B cell (primary cell): ENCODE measurements at regions not wholly inside any gene's neighbourhood (a gene's known extent, or its start where the extent isn't known, plus 50 kb on each side); places are given as distances from the start of the nearest gene placed in this dataset.

Experiments used
- ATAC-seq: fragments of 200-7000 bp; cut with Tn5 transposase; one replicate; pipeline ENCODE4 v1.10.0; 2021; ENCODE audit warnings: low read depth, mild to moderate bottlenecking, moderate number of reproducible peaks, moderate library complexity
- CTCF ChIA-PET: fragments of 350-600 bp; sonication (Branson Sonifier 250); formaldehyde crosslinking; loops from one replicate; lab custom pipeline; 2021; ENCODE audit warnings: antibody characterized with exemption, inconsistent platforms; lab: Charles Lee
- POLR2A ChIA-PET: fragments of 350-600 bp; sonication (Branson Sonifier 250); formaldehyde crosslinking; loops from one replicate; lab custom pipeline; 2021; ENCODE audit warnings: antibody characterized with exemption; lab: Charles Lee
- DNase-seq: peaks from one replicate; pipeline ENCODE4 v3.0.0; 2013
- H2AFZ ChIP-seq: 2 replicates; pipeline ENCODE4 v1.6.1; 2012; ENCODE audit warnings: mild to moderate bottlenecking, low read depth, low read length; ENCODE audit not compliant: insufficient read depth, poor library complexity, severe bottlenecking
- H3K27ac ChIP-seq, 2 donors: 1 replicate in 1 of 2; 2 replicates in 1 of 2; pipeline ENCODE4 v1.5.1; 2012 to 2013; ENCODE audit warnings: low read length in 2 of 2, mild to moderate bottlenecking in 2 of 2, moderate library complexity in 1 of 2
- H3K27me3 ChIP-seq, 4 experiments: fragments of 200-600 bp in 1 of 4; sonication (generic) in 1 of 4; replicated peaks in 1 of 4; 1 replicate in 2 of 4; 2 replicates in 2 of 4; pipeline versions ENCODE4 v1.6.1 to v1.7.0; 2013 to 2016; ENCODE audit warnings: low read length in 3 of 4, mild to moderate bottlenecking in 2 of 4, mixed read lengths in 1 of 4, moderate library complexity in 1 of 4; ENCODE audit not compliant: insufficient read depth in 4 of 4, control insufficient read depth in 3 of 4; ENCODE audit errors: control extremely low read depth in 1 of 4
- H3K36me3 ChIP-seq, 2 experiments: replicated peaks in 1 of 2; 1 replicate in 1 of 2; 2 replicates in 1 of 2; pipeline versions ENCODE4 v1.6.1 to v1.7.1; 2013; ENCODE audit warnings: low read length in 1 of 2; ENCODE audit not compliant: insufficient read depth in 2 of 2, control insufficient read depth in 1 of 2; ENCODE audit errors: control extremely low read depth in 1 of 2, extremely low read depth in 1 of 2
- H3K4me1 ChIP-seq, 2 donors: fragments of 200-600 bp in 1 of 2; sonication (generic) in 1 of 2; 1 replicate in 1 of 2; 2 replicates in 1 of 2; pipeline versions ENCODE4 v1.5.1 to v1.6.1; 2013 to 2017; ENCODE audit warnings: low read length in 2 of 2; ENCODE audit not compliant: control insufficient read depth in 2 of 2, insufficient read depth in 2 of 2
- H3K4me2 ChIP-seq: replicated peaks from 2 replicates; pipeline ENCODE3; 2012; ENCODE audit warnings: mild to moderate bottlenecking, low read depth, low read length; ENCODE audit not compliant: poor library complexity, severe bottlenecking
- H3K4me3 ChIP-seq, 5 experiments: fragments of 200-600 bp in 1 of 5; sonication (generic) in 1 of 5; 1 replicate in 3 of 5; 2 replicates in 2 of 5; pipeline versions ENCODE4 v1.5.1 to v1.7.0; 2011 to 2016; ENCODE audit warnings: low read length in 4 of 5, mild to moderate bottlenecking in 4 of 5, low read depth in 2 of 5, control low read depth in 1 of 5, moderate library complexity in 1 of 5; ENCODE audit not compliant: insufficient read depth in 1 of 5; ENCODE audit errors: control extremely low read depth in 1 of 5, extremely low read depth in 1 of 5
- H3K79me2 ChIP-seq: fragments of 200-600 bp; sonication (generic); one replicate; pipeline ENCODE4 v1.6.0; 2016; ENCODE audit warnings: low read length; ENCODE audit not compliant: control insufficient read depth, insufficient read depth
- H3K9ac ChIP-seq: fragments of 200-600 bp; sonication (generic); 2 replicates; pipeline ENCODE4 v1.6.1; 2017; ENCODE audit warnings: mild to moderate bottlenecking, low read length, moderate library complexity
- H3K9me3 ChIP-seq, 3 donors: one replicate each; pipeline versions ENCODE4 v1.6.1 to v1.7.1; 2013; ENCODE audit warnings: low read length in 2 of 3; ENCODE audit not compliant: control insufficient read depth in 2 of 3, insufficient read depth in 1 of 3; ENCODE audit errors: control extremely low read depth in 1 of 3
- H4K20me1 ChIP-seq: 2 replicates; pipeline ENCODE4 v1.6.0; 2012; ENCODE audit warnings: mild to moderate bottlenecking, low read length; ENCODE audit not compliant: insufficient read depth, control insufficient read depth, poor library complexity, severe bottlenecking
- H3K27ac Mint-ChIP-seq: one replicate; pipeline ENCODE4 v1.8.0; 2021; ENCODE audit warnings: mixed read lengths
- H3K27me3 Mint-ChIP-seq: one replicate; pipeline ENCODE4 v1.8.0; 2021; ENCODE audit warnings: mixed read lengths
- H3K4me1 Mint-ChIP-seq: one replicate; pipeline ENCODE4 v1.8.0; 2021; ENCODE audit warnings: mixed read lengths
- H3K4me3 Mint-ChIP-seq: one replicate; pipeline ENCODE4 v1.8.0; 2021; ENCODE audit warnings: mixed read lengths
- H3K9me3 Mint-ChIP-seq: one replicate; pipeline ENCODE4 v1.8.0; 2022; ENCODE audit warnings: mixed read lengths; ENCODE audit not compliant: insufficient read depth
- EZH2 ChIP-seq: IDR thresholded peaks from 2 replicates; pipeline ENCODE4 v1.6.1; 2012; ENCODE audit warnings: borderline replicate concordance, low read depth, mild to moderate bottlenecking, moderate library complexity, low read length; ENCODE audit not compliant: insufficient read depth, poor library complexity, severe bottlenecking
- WGBS: methylation state at CpG from one replicate; pipeline ENCODE4 v1.1.5; 2013; ENCODE audit warnings: missing lambda C conversion rate; ENCODE audit not compliant: insufficient coverage; 5-methylcytosine and 5-hydroxymethylcytosine counted together
- intact Hi-C: fragments of 100-400 bp; cut with micrococcal nuclease; formaldehyde crosslinking; loops from one replicate; pipeline ENCODE4 v1.10.0; 2022
- TF ChIP-seq, protein P1 (sequence below): fragments of 200-600 bp; IDR thresholded peaks from one replicate; pipeline ENCODE4 v1.8.0; 2022; ENCODE audit warnings: antibody characterized with exemption, mild to moderate bottlenecking

DNA sequence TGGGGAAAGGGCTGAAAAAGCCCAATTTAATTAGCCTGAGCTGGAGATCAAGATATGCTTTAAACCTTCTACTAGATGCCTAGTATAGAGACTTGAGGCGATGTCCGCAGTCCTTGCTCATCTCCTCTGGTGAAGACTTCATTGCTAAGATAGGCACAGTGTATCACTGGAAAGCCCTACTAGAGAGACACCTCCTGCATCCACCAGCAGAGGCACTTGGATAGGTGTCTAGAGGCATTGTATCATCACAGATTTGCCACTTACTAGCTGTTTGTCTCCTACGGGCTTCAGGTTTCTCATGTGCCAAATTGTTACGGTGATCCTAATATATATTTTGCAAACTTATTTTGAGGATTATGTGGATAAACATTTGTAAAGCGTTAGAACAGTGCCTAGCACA lies 1048.5 kb downstream of the GALC start:
- Histone ChIP-seq H3K4me1 (no peaks in the 10 kb centered on the region), H3K27me3 (no peaks in the 10 kb centered on the region), H2AFZ (no peak overlapping the region), H4K20me1 (no peaks in the 10 kb centered on the region), H3K9me3 (no peaks in the 10 kb centered on the region), H3K79me2 (no peaks in the 10 kb centered on the region), H3K4me2 (no peak overlapping the region), H3K9ac (no peak overlapping the region), H3K36me3 (no peaks in the 10 kb centered on the region), H3K27ac (no peak overlapping the region), H3K4me3 (no peak overlapping the region)
- no CpG with 5 or more reads among the region's 5 CpGs for WGBS
- DNase-seq (no peak), ATAC-seq (no peak)
- H3K27ac Mint-ChIP-seq = no peak overlapping the region
- ChIA-PET CTCF (no interaction called here), POLR2A (no interaction called here)
- no peak overlapping the region for H3K4me3 Mint-ChIP-seq
- H3K9me3 Mint-ChIP-seq = peaks cover 5% of the 10 kb centered on the region
- intact Hi-C loops = no loop called here
- no peaks in the 10 kb centered on the region for H3K27me3 Mint-ChIP-seq
- H3K4me1 Mint-ChIP-seq = no peaks in the 10 kb centered on the region
- TF ChIP-seq EZH2 = no peak
- TF ChIP-seq, protein P1, sequence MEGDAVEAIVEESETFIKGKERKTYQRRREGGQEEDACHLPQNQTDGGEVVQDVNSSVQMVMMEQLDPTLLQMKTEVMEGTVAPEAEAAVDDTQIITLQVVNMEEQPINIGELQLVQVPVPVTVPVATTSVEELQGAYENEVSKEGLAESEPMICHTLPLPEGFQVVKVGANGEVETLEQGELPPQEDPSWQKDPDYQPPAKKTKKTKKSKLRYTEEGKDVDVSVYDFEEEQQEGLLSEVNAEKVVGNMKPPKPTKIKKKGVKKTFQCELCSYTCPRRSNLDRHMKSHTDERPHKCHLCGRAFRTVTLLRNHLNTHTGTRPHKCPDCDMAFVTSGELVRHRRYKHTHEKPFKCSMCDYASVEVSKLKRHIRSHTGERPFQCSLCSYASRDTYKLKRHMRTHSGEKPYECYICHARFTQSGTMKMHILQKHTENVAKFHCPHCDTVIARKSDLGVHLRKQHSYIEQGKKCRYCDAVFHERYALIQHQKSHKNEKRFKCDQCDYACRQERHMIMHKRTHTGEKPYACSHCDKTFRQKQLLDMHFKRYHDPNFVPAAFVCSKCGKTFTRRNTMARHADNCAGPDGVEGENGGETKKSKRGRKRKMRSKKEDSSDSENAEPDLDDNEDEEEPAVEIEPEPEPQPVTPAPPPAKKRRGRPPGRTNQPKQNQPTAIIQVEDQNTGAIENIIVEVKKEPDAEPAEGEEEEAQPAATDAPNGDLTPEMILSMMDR = no peak

DNA sequence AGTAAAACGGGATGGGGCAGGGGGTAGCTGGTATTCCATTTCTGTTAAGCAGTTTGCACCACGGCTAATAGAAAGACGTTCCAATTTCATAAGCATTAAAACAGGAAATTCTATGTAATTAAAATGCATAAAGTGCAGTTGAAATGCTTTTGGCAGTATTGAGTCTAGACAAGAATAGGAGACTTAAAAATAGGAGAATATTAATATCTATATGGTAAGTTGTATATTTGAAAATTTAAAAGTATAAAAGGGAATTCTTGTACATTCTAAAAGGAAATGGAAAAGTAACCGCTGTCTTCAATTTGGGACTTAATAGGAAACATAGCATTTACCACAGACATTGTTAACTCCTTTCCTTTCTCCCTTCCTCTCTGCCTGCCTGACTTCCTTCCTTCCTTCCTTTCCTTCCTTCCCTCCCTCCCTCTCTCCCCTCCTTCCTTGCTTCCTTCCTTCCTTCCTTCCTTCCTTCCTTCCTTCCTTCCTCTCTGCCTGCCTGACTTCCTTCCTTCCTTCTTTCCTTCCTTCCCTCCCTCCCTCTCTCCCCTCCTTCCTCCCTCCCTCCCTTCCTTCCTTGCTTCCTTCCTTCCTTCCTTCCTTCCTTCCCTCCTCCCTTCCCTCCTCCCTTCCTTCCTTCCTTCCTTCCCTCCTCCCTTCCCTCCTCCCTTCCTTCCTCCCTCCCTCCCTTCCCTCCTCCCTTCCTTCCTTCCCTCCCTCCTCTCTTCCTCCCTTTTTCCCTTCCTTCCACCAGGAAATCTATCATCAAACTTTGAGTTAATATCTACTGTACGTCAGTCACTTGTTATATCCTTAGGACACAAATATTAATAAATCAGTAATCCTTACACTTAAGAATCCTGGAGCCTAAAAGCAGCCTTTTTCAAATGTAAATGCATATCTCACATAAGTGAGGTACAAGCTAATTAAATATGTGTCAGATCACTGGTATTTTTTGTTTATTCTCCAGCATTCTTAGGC lies 1049.3 kb downstream of the GALC start:
- H3K4me2 ChIP-seq = no peak overlapping the region
- POLR2A ChIA-PET = no interaction called here
- Mint-ChIP-seq H3K27me3 (no peaks in the 10 kb centered on the region), H3K4me1 (no peaks in the 10 kb centered on the region), H3K4me3 (no peak overlapping the region), H3K9me3 (peaks cover 8% of the 10 kb centered on the region), H3K27ac (no peak overlapping the region)
- no peak overlapping the region for H3K9ac ChIP-seq
- TF ChIP-seq, protein P1 = no peak
- TF ChIP-seq EZH2 = no peak
- no peak for ATAC-seq
- CTCF ChIA-PET = no interaction called here
- H3K79me2 ChIP-seq = no peaks in the 10 kb centered on the region
- H4K20me1 ChIP-seq = no peaks in the 10 kb centered on the region
- H3K27me3 ChIP-seq = no peaks in the 10 kb centered on the region
- H3K27ac ChIP-seq = no peak overlapping the region
- no peaks in the 10 kb centered on the region for H3K4me1 ChIP-seq
- no peaks in the 10 kb centered on the region for H3K36me3 ChIP-seq
- H3K4me3 ChIP-seq = no peak overlapping the region
- H2AFZ ChIP-seq = no peak overlapping the region
- no peak for DNase-seq
- 100% methylated on average over 1 of the region's 5 CpGs for WGBS
- H3K9me3 ChIP-seq = no peaks in the 10 kb centered on the region
- intact Hi-C loops = no loop called here
